ENCODE measurements at regions not wholly inside any gene's neighbourhood (a gene's known extent, or its start where the extent isn't known, plus 50 kb on each side); places are given as distances from the start of the nearest gene placed in this dataset.

GRCh38 chr7:119233015-119233414, 1008.5 kb downstream of the ANKRD7 start:
- no peaks in the 10 kb centered on the region for H3K79me2 ChIP-seq (ENCODE audit: control insufficient read depth, insufficient read depth, low read length)
- ChIA-PET CTCF (no interaction called here), SMC1A (ENCODE audit: uncharacterized antibody, unreplicated experiment) (no interaction called here), POLR2A (no interaction called here), RAD21 (ENCODE audit: unreplicated experiment) (no interaction called here)
- H3K27me3 ChIP-seq (replicated peaks in 1 of 2; ENCODE audit: control insufficient read depth in 2 of 2, insufficient read depth in 2 of 2, low read length in 1 of 2) = no peaks in the 10 kb centered on the region
- H3K4me3 ChIP-seq = no peak overlapping the region
- H3K36me3 ChIP-seq (ENCODE audit: control insufficient read depth in 2 of 2, insufficient read depth in 2 of 2, low read length in 1 of 2) = no peaks in the 10 kb centered on the region
- FAIRE-seq = no peak
- H3K9me3 ChIP-seq (replicated peaks; ENCODE audit: control insufficient read depth, insufficient read depth, low read length) = no peaks in the 10 kb centered on the region
- no peak overlapping the region for H2AFZ ChIP-seq (ENCODE audit: control insufficient read depth, low read depth, low read length)
- BruUV-seq (replicated peaks) = no TSS peak
- no peak overlapping the region for H3K4me2 ChIP-seq (ENCODE audit: control insufficient read depth, insufficient read depth)
- no peaks in the 10 kb centered on the region for H3K4me1 ChIP-seq (ENCODE audit: control insufficient read depth, insufficient read depth, low read length)
- no peak for ATAC-seq
- intact Hi-C loops (cut with micrococcal nuclease; ENCODE audit: unreplicated experiment) = no loop called here
- 81% methylated on average over 1 of the region's 1 CpG for WGBS (ENCODE audit: insufficient coverage, insufficient replicate concordance, low lambda C conversion rate, missing lambda C conversion rate)
- no peaks in the 10 kb centered on the region for H4K20me1 ChIP-seq (ENCODE audit: control insufficient read depth, insufficient read depth)
- TF ChIP-seq ZNF622 (IDR thresholded peaks at IDR 0.05) (no peak), SREBF1 (IDR thresholded peaks at IDR 0.05; ENCODE audit: low read length) (no peak), SMAD1 (IDR thresholded peaks at IDR 0.05; ENCODE audit: low read depth, partially characterized antibody) (no peak), ZNF687 (IDR thresholded peaks at IDR 0.05) (no peak), KLF5 (IDR thresholded peaks at IDR 0.05; ENCODE audit: partially characterized antibody) (no peak)
- no peak for DNase-seq (ENCODE audit: low read depth, low spot score)
- no peak overlapping the region for H3K9ac ChIP-seq (ENCODE audit: control insufficient read depth, insufficient read depth, low read length)
- in situ Hi-C loops (cut with MboI) = no loop called here
- H3K27ac ChIP-seq (ENCODE audit: control insufficient read depth, insufficient read depth) = no peak overlapping the region

GRCh38 chr7:119252962-119253361, 1020.0 kb upstream of the KCND2 start:
- no peak for ATAC-seq
- BruUV-seq (replicated peaks) = no TSS peak
- DNase-seq (ENCODE audit: low read depth, low spot score) = no peak
- H3K9me3 ChIP-seq (replicated peaks; ENCODE audit: control insufficient read depth, insufficient read depth, low read length) = no peaks in the 10 kb centered on the region
- no peaks in the 10 kb centered on the region for H4K20me1 ChIP-seq (ENCODE audit: control insufficient read depth, insufficient read depth)
- H3K36me3 ChIP-seq (ENCODE audit: control insufficient read depth in 2 of 2, insufficient read depth in 2 of 2, low read length in 1 of 2) = no peaks in the 10 kb centered on the region
- no peaks in the 10 kb centered on the region for H3K79me2 ChIP-seq (ENCODE audit: control insufficient read depth, insufficient read depth, low read length)
- in situ Hi-C loops (cut with MboI) (loop anchor here (25.0 kb wide), 1 partner anchor 1309 kb away; no protein-coding TSS in a partner anchor), intact Hi-C loops (cut with micrococcal nuclease; ENCODE audit: unreplicated experiment) (no loop called here)
- no peak for TF ChIP-seq MYC (IDR thresholded peaks at IDR 0.05; ENCODE audit: insufficient read depth, insufficient read length, insufficient replicate concordance, low read length, severe bottlenecking)
- TF ChIP-seq FOXM1 (IDR thresholded peaks at IDR 0.05; ENCODE audit: low read depth, low read length) = no peak
- no peak for TF ChIP-seq ZNF274 (IDR thresholded peaks at IDR 0.05; ENCODE audit: insufficient read depth, insufficient read length)
- no peak for TF ChIP-seq RELA (IDR thresholded peaks at IDR 0.05; ENCODE audit: borderline replicate concordance, partially characterized antibody)
- TF ChIP-seq MAX (IDR thresholded peaks at IDR 0.05; ENCODE audit: low read depth, low read length) = no peak
- TF ChIP-seq ATF3 (IDR thresholded peaks at IDR 0.05; ENCODE audit: borderline replicate concordance, extremely low read depth, low read depth, low read length) = no peak
- TF ChIP-seq ASH2L (IDR thresholded peaks at IDR 0.05; ENCODE audit: borderline replicate concordance, low read depth) = no peak
- no peak for TF ChIP-seq EGR1 (IDR thresholded peaks at IDR 0.05; ENCODE audit: borderline replicate concordance in 1 of 2, low read depth in 2 of 2, low read length in 2 of 2)
- TF ChIP-seq SUZ12 (IDR thresholded peaks at IDR 0.05; ENCODE audit: unreplicated experiment) = no peak
- TF ChIP-seq HDAC6 (IDR thresholded peaks at IDR 0.05; ENCODE audit: unreplicated experiment) = no peak
- no peak for TF ChIP-seq FOXK2 (IDR thresholded peaks at IDR 0.05)
- RAD21 ChIA-PET (ENCODE audit: unreplicated experiment) = no interaction called here
- no peak overlapping the region for H3K4me2 ChIP-seq (ENCODE audit: control insufficient read depth, insufficient read depth)
- no peaks in the 10 kb centered on the region for H3K27me3 ChIP-seq (replicated peaks in 1 of 2; ENCODE audit: control insufficient read depth in 2 of 2, insufficient read depth in 2 of 2, low read length in 1 of 2)
- H2AFZ ChIP-seq (ENCODE audit: control insufficient read depth, low read depth, low read length) = no peak overlapping the region
- no peaks in the 10 kb centered on the region for H3K4me1 ChIP-seq (ENCODE audit: control insufficient read depth, insufficient read depth, low read length)
- H3K27ac ChIP-seq (ENCODE audit: control insufficient read depth, insufficient read depth) = no peak overlapping the region
- FAIRE-seq = no peak
- no peak overlapping the region for H3K4me3 ChIP-seq
- CTCF ChIA-PET = no interaction called here
- POLR2A ChIA-PET = no interaction called here
- SMC1A ChIA-PET (ENCODE audit: uncharacterized antibody, unreplicated experiment) = no interaction called here
- H3K9ac ChIP-seq (ENCODE audit: control insufficient read depth, insufficient read depth, low read length) = no peak overlapping the region
